Transverse colon (tissue), 4 donors: ENCODE measurements at regions not wholly inside any gene's neighbourhood (a gene's known extent, or its start where the extent isn't known, plus 50 kb on each side); places are given as distances from the start of the nearest gene placed in this dataset.

Experiments used
- DNase-seq: peaks from one replicate; pipeline ENCODE4 v3.0.0-alpha.2; 2019
- H3K27ac ChIP-seq, 4 donors: fragments of 200-600 bp; sonication (generic); 2 replicates each; pipeline ENCODE4 v1.5.1; 2016 to 2018; ENCODE audit warnings: inconsistent platforms in 4 of 4
- H3K27me3 ChIP-seq: fragments of 200-600 bp; sonication (generic); 2 replicates; pipeline ENCODE4 v1.5.1; 2017; ENCODE audit warnings: inconsistent platforms
- H3K36me3 ChIP-seq, 4 donors: fragments of 200-600 bp; sonication (generic); 2 replicates each; pipeline ENCODE4 v1.5.1; 2017 to 2019; ENCODE audit warnings: inconsistent platforms in 4 of 4
- H3K4me1 ChIP-seq, 4 donors: fragments of 200-600 bp; sonication (generic); 2 replicates each; pipeline ENCODE4 v1.5.1; 2017 to 2020; ENCODE audit warnings: inconsistent platforms in 4 of 4
- H3K4me3 ChIP-seq, 4 donors: fragments of 200-600 bp; sonication (generic); 1 replicate in 1 of 4; 2 replicates in 3 of 4; pipeline versions ENCODE4 v1.5.1 to v1.6.1; 2017 to 2019; ENCODE audit warnings: inconsistent platforms in 4 of 4
- H3K9me3 ChIP-seq, 2 donors: fragments of 200-600 bp; sonication (generic); 2 replicates each; pipeline ENCODE4 v1.5.1; 2017 to 2019; ENCODE audit warnings: inconsistent platforms in 2 of 2
- EP300 ChIP-seq: sonication (generic); formaldehyde crosslinking; IDR thresholded peaks from one replicate; pipeline ENCODE4 v1.6.1; 2017; ENCODE audit warnings: antibody characterized with exemption, low read depth
- POLR2A ChIP-seq: fragments of 450-650 bp; IDR thresholded peaks from one replicate; pipeline ENCODE4 v1.6.1; 2016; ENCODE audit warnings: antibody characterized with exemption, mild to moderate bottlenecking, moderate library complexity
- POLR2AphosphoS5 ChIP-seq, 3 donors: sonication (generic); formaldehyde crosslinking; IDR thresholded peaks; one replicate each; pipeline ENCODE4 v1.6.1; 2016; ENCODE audit warnings: antibody characterized with exemption in 3 of 3
- WGBS, 2 donors: methylation state at CpG; one replicate each; pipeline ENCODE4 v1.1.5; 2018; ENCODE audit warnings: low coverage in 1 of 2; 5-methylcytosine and 5-hydroxymethylcytosine counted together
- in situ Hi-C, 4 donors: fragments of 200-750 bp; cut with MboI; loops; one replicate each; pipeline versions ENCODE4 v1.15.0 to v1.15.1; 2017; ENCODE audit warnings: low sequenced_read_pairs in 3 of 4, low pct_ligation_motif_present in 1 of 4, low pct_unique_long_range_greater_than_20kb in 1 of 4
- intact Hi-C: fragments of 100-400 bp; cut with DNase I; formaldehyde crosslinking; loops from one replicate; pipeline ENCODE4 v1.15.1; 2023; ENCODE audit warnings: low total_unique reads
- TF ChIP-seq, protein P1 (sequence below), 5 experiments: fragments of 200-600 bp in 3 of 5; fragments of 450-650 bp in 2 of 5; sonication (generic) in 3 of 5; IDR thresholded peaks; 1 replicate in 2 of 5; 2 replicates in 3 of 5; pipeline ENCODE4 v1.5.1; 2016 to 2017; ENCODE audit warnings: antibody characterized with exemption in 5 of 5, inconsistent platforms in 3 of 5, mild to moderate bottlenecking in 2 of 5, moderate library complexity in 1 of 5

DNA sequence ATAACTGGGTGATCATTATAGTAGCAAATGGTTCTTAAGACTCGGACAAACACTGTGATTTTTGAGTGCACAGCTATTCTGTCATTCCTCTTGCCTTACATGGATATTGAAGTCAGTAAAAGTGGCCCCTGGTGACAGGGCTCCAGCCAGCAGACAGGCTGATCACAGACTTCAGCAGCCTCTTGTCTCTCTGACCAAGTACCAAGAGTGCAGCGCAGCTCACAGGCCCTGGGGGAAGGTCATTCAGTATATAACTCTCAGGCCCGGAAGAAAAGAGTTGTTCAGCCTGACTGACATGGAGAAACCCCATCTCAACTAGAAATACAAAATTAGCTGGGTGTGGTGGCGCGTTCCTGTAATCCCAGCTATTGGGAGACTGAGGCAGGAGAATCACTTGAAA is 202.6 kb downstream of the HRH4 start:
- in situ Hi-C loops (loop anchor here in 1 of 4 donors (10.0 kb wide), 1 partner anchor 58 kb away; no protein-coding TSS in a partner anchor), intact Hi-C loops (no loop called here)

GRCh38 chr18:24669015-24669414 is 208.6 kb downstream of the HRH4 start:
- intact Hi-C loops: no loop called here
- in situ Hi-C loops: loop anchor here in 1 of 4 donors (10.0 kb wide), 1 partner anchor 64 kb away; no protein-coding TSS in a partner anchor
- H3K4me1 ChIP-seq: no peaks in the 10 kb centered on the region
- H3K27me3 ChIP-seq: no peaks in the 10 kb centered on the region
- no peaks in the 10 kb centered on the region for H3K36me3 ChIP-seq
- H3K27ac ChIP-seq: no peak overlapping the region
- WGBS, 2 donors: 61% methylated on average over 2 of the region's 2 CpGs; no CpG with 5 or more reads in 1 of the 2 donors
- TF ChIP-seq POLR2AphosphoS5 (IDR thresholded peaks at IDR 0.05) (no peak), POLR2A (no peak), EP300 (no peak)
- TF ChIP-seq, protein P1, sequence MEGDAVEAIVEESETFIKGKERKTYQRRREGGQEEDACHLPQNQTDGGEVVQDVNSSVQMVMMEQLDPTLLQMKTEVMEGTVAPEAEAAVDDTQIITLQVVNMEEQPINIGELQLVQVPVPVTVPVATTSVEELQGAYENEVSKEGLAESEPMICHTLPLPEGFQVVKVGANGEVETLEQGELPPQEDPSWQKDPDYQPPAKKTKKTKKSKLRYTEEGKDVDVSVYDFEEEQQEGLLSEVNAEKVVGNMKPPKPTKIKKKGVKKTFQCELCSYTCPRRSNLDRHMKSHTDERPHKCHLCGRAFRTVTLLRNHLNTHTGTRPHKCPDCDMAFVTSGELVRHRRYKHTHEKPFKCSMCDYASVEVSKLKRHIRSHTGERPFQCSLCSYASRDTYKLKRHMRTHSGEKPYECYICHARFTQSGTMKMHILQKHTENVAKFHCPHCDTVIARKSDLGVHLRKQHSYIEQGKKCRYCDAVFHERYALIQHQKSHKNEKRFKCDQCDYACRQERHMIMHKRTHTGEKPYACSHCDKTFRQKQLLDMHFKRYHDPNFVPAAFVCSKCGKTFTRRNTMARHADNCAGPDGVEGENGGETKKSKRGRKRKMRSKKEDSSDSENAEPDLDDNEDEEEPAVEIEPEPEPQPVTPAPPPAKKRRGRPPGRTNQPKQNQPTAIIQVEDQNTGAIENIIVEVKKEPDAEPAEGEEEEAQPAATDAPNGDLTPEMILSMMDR (IDR thresholded peaks at IDR 0.05): no peak
- H3K9me3 ChIP-seq: no peaks in the 10 kb centered on the region
- H3K4me3 ChIP-seq: no peak overlapping the region
- no peak for DNase-seq

More for the DNA sequence above, 202.6 kb downstream of the HRH4 start:
- no peak overlapping the region for H3K4me3 ChIP-seq
- H3K36me3 ChIP-seq: no peaks in the 10 kb centered on the region
- peaks cover 0 to 16% (median 4%) of the 10 kb centered on the region in 4 donors for H3K4me1 ChIP-seq
- WGBS, 2 donors: 40 to 85% methylated on average over 1 to 5 of the region's 5 CpGs
- H3K9me3 ChIP-seq: no peaks in the 10 kb centered on the region
- DNase-seq: no peak
- H3K27me3 ChIP-seq: peaks cover 6% of the 10 kb centered on the region
- TF ChIP-seq POLR2A: no peak
- no peak for TF ChIP-seq EP300
- TF ChIP-seq, protein P1 (IDR thresholded peaks at IDR 0.05): no peak
- TF ChIP-seq POLR2AphosphoS5 (IDR thresholded peaks at IDR 0.05): no peak
- H3K27ac ChIP-seq: no peak overlapping the region

DNA sequence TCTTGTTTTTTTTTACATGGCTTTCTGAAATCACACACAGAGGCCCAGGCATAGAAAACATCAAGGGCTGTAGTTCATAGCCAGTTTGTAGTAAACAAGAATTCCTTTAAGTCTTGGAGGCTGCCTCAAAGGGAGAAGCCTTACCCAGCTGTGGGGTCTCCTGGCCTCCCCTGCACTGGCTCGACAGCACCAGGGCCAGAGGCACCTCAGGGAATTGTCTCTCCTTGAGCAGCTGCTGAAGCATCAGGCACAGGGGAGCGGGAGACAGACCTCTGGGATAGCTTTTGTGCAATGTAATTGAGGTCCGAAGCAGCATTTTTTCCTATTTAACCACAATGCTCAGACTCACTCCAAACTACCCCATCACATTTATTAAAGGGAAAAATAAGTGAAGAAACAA is 209.1 kb downstream of the HRH4 start:
- no peaks in the 10 kb centered on the region for H3K36me3 ChIP-seq
- no peaks in the 10 kb centered on the region for H3K9me3 ChIP-seq
- H3K27me3 ChIP-seq: no peaks in the 10 kb centered on the region
- in situ Hi-C loops (loop anchor here in 1 of 4 donors (10.0 kb wide), 1 partner anchor 65 kb away; no protein-coding TSS in a partner anchor), intact Hi-C loops (no loop called here)
- H3K4me3 ChIP-seq: no peak overlapping the region
- no peaks in the 10 kb centered on the region for H3K4me1 ChIP-seq
- DNase-seq: no peak
- no peak overlapping the region for H3K27ac ChIP-seq
- 82 to 83% methylated on average over 2 to 3 of the region's 3 CpGs for WGBS, 2 donors
- no peak for TF ChIP-seq POLR2A
- TF ChIP-seq POLR2AphosphoS5 (IDR thresholded peaks at IDR 0.05): no peak
- TF ChIP-seq EP300: no peak
- TF ChIP-seq, protein P1 (IDR thresholded peaks at IDR 0.05): no peak

DNA sequence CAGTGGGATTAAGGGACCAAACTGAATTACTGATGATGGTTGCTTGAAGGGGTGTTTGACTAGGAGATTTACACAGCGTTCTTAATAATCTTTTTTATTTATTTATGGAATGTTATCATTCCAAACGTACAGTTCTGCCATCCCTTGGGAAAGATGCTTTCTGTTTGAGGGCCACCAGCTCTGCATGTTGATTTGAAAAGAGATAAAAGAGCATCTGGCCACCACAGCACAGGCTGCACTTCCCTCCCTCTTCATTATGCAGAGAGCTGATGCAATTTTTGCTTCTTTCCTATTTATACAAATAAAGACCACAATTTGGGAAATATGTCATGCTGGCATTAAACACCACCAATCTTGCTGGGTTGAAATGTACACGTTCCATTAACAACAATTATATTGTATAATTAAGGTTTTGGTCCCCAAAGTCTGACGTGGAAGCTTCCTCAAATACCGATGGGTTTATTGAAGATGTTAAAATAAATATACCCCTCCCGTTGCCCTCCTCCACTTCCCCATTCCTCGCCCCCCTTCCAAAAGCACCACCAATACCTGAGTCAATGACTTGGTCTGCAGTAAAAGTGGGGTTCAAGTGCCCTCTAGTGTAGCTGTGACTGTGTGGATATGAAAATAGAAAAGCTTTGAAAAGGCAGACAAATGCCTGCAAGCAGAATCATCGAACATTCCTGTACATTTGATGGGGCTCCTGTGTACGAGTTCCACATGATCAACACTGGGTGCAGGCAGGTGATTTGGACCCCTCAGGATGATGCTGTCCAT is 211.9 kb downstream of the HRH4 start:
- Histone ChIP-seq H3K4me1 (no peaks in the 10 kb centered on the region), H3K27me3 (no peaks in the 10 kb centered on the region), H3K27ac (no peak overlapping the region), H3K36me3 (no peaks in the 10 kb centered on the region), H3K9me3 (no peaks in the 10 kb centered on the region), H3K4me3 (no peak overlapping the region)
- WGBS, 2 donors: 18 to 31% methylated on average over 4 to 9 of the region's 9 CpGs
- intact Hi-C loops: no loop called here
- TF ChIP-seq POLR2AphosphoS5 (IDR thresholded peaks at IDR 0.05) (no peak), POLR2A (no peak), EP300 (no peak)
- TF ChIP-seq, protein P1 (IDR thresholded peaks at IDR 0.05): no peak
- in situ Hi-C loops: no loop called here
- DNase-seq: no peak
